ENCODE measurements at regions not wholly inside any gene's neighbourhood (a gene's known extent, or its start where the extent isn't known, plus 50 kb on each side); places are given as distances from the start of the nearest gene placed in this dataset.
"Not testable (repeated sequence)": the region's sequence is repeated elsewhere in the genome, so short reads cannot be mapped to it uniquely, and the experiment has no call there.

- Mint-ChIP-seq H3K36me3 (no peaks in the 10 kb centered on the region), H3K27ac (no peak overlapping the region), H3K4me1 (no peaks in the 10 kb centered on the region), H3K9me3 (no peaks in the 10 kb centered on the region), H3K27me3 (no peaks in the 10 kb centered on the region), H3K4me3 (no peak overlapping the region)
- DNase-seq: no peak
Observed at GRCh38 chr5:112549605-112550166, 130.6 kb upstream of the EPB41L4A start.

DNA sequence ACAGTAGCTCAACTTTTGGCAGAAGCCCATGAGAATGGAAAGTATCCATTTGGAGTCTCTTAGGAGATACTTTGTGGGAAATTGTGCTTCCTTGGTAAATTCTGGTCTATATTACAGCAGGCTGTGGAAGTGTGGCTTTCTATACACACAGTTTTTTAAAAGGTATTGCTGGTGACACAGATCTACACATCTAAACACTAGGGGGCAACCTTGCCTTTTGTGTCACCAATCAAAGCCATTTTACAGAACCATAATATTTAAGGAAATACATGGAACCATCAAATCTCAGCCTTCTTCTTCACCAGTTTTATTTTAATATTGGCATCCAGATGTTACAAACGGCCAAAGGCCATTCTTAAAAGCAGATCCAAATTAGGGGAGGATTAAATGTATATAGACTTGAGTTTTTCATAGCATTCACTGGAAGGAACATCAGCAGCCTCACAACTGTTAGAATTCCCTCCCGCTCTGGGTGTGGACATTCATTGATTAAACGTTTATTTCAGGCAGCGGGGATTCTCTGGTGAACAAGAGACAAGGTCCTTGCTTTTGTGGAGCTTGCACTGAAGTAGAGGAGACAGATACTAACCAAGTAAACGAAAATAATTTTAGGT is 132.4 kb upstream of the EPB41L4A start:
- H3K27me3 Mint-ChIP-seq: no peaks in the 10 kb centered on the region
- no peaks in the 10 kb centered on the region for H3K36me3 Mint-ChIP-seq
- H3K27ac Mint-ChIP-seq: no peak overlapping the region
- no peaks in the 10 kb centered on the region for H3K4me1 Mint-ChIP-seq
- no peak for DNase-seq
- H3K4me3 Mint-ChIP-seq: no peak overlapping the region
- no peaks in the 10 kb centered on the region for H3K9me3 Mint-ChIP-seq

DNA sequence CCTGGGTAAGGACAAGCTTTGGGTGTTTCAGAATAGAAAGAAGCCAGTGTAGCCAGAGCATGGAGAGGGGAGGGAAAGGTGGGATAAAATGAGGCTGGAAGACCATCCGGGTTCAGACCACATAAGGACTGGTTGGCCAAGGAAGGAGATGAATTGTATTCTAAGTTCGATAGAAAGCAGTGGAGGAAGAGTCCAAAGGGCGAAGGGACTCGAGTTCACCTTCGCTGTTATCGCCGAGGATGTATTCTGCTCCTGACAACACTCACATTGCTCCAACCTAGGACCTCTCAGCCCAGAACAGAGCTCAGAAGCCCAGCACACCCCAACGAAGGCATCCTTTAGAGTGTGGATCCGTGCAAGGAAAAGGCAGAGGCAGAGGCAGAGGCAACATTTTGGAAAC is 133.1 kb upstream of the EPB41L4A start:
- no peak for DNase-seq
- no peak overlapping the region for H3K4me3 Mint-ChIP-seq
- H3K27ac Mint-ChIP-seq: no peak overlapping the region
- no peaks in the 10 kb centered on the region for H3K4me1 Mint-ChIP-seq
- H3K36me3 Mint-ChIP-seq: no peaks in the 10 kb centered on the region
- no peaks in the 10 kb centered on the region for H3K27me3 Mint-ChIP-seq
- no peaks in the 10 kb centered on the region for H3K9me3 Mint-ChIP-seq

GRCh38 chr5:112552791-112553190 is 133.7 kb upstream of the EPB41L4A start:
- Mint-ChIP-seq H3K36me3 (no peaks in the 10 kb centered on the region), H3K27ac (no peak overlapping the region), H3K4me3 (no peak overlapping the region), H3K9me3 (no peaks in the 10 kb centered on the region), H3K27me3 (no peaks in the 10 kb centered on the region), H3K4me1 (no peaks in the 10 kb centered on the region)
- DNase-seq: no peak

- Mint-ChIP-seq H3K4me1 (no peaks in the 10 kb centered on the region), H3K9me3 (no peaks in the 10 kb centered on the region), H3K4me3 (no peak overlapping the region), H3K27ac (no peak overlapping the region), H3K36me3 (no peaks in the 10 kb centered on the region), H3K27me3 (no peaks in the 10 kb centered on the region)
- DNase-seq: no peak
Observed at GRCh38 chr5:112554101-112554977, 135.3 kb upstream of the EPB41L4A start.

DNA sequence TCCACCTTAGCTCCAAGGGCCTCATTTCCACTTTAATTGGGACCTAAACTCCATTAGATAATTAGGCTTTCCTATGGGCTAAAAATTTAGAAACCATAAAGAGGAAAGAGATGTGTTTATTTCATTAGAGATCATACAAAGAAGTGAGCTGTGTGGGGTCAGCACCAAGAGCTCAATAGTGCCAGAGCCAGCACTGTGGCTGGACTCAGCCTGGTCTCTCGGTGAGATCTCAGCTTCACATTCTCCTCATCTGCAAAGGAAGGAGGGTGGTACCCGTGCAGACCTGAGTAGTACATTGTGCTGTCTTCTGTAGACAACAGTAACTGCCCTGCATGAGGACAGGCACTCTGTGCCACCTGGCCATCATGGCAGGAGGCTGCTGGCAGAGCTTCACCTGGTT is 136.1 kb upstream of the EPB41L4A start:
- Mint-ChIP-seq H3K9me3 (no peaks in the 10 kb centered on the region), H3K4me3 (no peak overlapping the region), H3K27me3 (no peaks in the 10 kb centered on the region), H3K27ac (no peak overlapping the region), H3K36me3 (no peaks in the 10 kb centered on the region), H3K4me1 (peaks cover 2% of the 10 kb centered on the region)
- no peak for DNase-seq

DNA sequence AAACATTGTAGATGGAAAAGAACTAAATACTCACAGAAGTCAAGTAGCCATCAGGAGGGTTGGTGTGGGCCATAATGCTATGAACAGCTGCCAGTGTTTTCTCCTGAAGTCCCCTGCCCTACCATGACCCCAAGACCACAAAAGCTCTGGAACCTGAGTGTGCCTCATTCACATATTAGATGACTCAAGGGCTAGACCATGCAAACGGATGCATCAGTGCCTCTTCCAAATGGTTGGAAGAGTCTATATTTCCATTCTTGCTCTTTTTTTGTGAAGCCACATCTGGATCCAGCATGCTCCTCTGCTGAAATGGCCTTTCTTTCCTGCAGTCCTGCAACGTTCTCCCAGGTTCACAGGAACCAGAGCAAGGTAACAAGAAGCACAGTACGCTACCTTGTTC is 136.6 kb upstream of the EPB41L4A start:
- Mint-ChIP-seq H3K4me1 (peaks cover 2% of the 10 kb centered on the region), H3K27me3 (no peaks in the 10 kb centered on the region), H3K36me3 (no peaks in the 10 kb centered on the region), H3K4me3 (no peak overlapping the region), H3K9me3 (no peaks in the 10 kb centered on the region), H3K27ac (no peak overlapping the region)
- no peak for DNase-seq

GRCh38 chr5:112559501-112559900 is 140.4 kb upstream of the EPB41L4A start:
- not testable (repeated sequence) for H3K27me3 Mint-ChIP-seq, H3K4me3 Mint-ChIP-seq, H3K27ac Mint-ChIP-seq, DNase-seq, H3K36me3 Mint-ChIP-seq, H3K4me1 Mint-ChIP-seq
- peaks cover 10% of the 10 kb centered on the region for H3K9me3 Mint-ChIP-seq

DNA sequence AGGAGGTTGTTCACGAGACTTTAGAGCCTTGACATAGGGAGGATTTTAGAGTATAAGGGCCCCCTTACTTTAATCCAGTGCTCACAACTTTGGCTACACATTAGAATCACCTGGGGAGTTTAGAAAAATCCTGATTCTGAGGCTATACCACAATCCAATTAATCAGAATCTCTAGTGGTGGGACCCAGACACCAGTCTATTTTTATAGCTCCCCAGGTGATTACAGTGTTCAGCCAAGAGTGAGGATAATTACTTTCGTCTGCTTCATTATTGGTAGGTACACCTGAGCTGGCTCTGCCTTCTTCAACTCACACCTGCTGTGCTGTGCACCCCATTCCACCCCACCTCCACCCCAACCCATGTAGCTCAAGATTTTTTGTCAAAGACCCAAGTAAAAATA is 141.3 kb upstream of the EPB41L4A start:
- H3K4me1 Mint-ChIP-seq: peaks cover 2% of the 10 kb centered on the region
- peaks cover 6% of the 10 kb centered on the region for H3K36me3 Mint-ChIP-seq
- no peak overlapping the region for H3K4me3 Mint-ChIP-seq
- H3K27ac Mint-ChIP-seq: no peak overlapping the region
- H3K27me3 Mint-ChIP-seq: no peaks in the 10 kb centered on the region
- no peak for DNase-seq
- peaks cover 13% of the 10 kb centered on the region for H3K9me3 Mint-ChIP-seq

DNA sequence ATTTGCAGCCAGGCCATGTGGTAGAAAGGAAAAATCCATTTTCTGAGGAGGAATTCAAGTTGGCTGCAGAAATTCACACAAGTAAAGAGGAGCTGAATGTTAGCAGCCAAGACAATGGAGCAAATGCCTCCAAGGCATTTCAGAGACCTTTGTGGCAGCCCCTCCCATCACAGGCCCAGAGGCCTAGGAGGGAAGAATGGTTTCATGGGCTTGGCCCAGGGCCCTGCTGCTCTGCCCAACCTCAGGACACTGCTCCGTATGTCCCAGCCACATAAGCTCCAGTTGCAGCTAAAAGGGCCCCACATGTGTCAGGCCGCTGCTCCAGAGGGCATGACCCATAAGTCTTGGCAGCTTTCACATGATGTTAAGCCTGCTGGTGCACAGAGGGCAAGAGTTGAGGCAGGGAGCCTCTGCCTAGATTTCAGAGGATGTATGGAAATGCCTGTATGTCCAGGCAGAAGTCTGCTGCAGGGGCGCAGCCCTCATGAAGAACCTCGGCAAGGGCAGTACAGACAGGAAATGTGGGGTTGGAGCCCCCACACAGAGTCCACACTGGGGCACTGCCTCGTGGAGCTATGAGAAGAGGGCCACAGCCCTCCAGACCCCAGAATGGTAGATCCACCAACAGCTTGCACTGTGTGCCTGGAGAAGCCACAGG is 144.2 kb upstream of the EPB41L4A start:
- no peaks in the 10 kb centered on the region for H3K27me3 Mint-ChIP-seq
- peaks cover 6% of the 10 kb centered on the region for H3K36me3 Mint-ChIP-seq
- peaks cover 13% of the 10 kb centered on the region for H3K9me3 Mint-ChIP-seq
- no peak overlapping the region for H3K27ac Mint-ChIP-seq
- peaks cover 2% of the 10 kb centered on the region for H3K4me1 Mint-ChIP-seq
- H3K4me3 Mint-ChIP-seq: no peak overlapping the region
- DNase-seq: no peak

- peaks cover 6% of the 10 kb centered on the region for H3K36me3 Mint-ChIP-seq
- peaks cover 13% of the 10 kb centered on the region for H3K9me3 Mint-ChIP-seq
- no peak overlapping the region for H3K27ac Mint-ChIP-seq
- no peaks in the 10 kb centered on the region for H3K4me1 Mint-ChIP-seq
- no peak for DNase-seq
- no peak overlapping the region for H3K4me3 Mint-ChIP-seq
- no peaks in the 10 kb centered on the region for H3K27me3 Mint-ChIP-seq
Observed at GRCh38 chr5:112566251-112566650, 147.2 kb upstream of the EPB41L4A start.

DNA sequence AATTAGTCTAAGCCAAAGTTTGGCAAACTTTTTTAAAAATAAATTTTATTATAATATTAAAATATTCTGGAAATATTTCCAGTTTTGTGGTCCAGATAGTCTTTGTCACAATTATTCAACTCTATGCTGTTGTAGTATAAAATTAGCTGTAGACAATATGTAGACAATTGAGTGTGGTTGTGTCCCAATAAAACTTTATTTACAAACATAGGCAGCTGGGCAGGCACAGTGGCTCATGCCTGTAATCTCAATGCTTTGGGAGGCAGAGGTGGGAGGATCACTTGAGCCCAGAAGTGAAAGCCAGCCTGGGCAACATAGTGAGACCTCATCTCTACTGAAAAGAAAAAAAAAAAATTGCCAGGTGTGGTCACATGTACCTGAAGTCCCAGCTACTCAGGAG is 150.5 kb upstream of the EPB41L4A start:
- no peaks in the 10 kb centered on the region for H3K36me3 Mint-ChIP-seq
- H3K27me3 Mint-ChIP-seq: no peaks in the 10 kb centered on the region
- DNase-seq: no peak
- no peak overlapping the region for H3K27ac Mint-ChIP-seq
- H3K9me3 Mint-ChIP-seq: peaks cover 2% of the 10 kb centered on the region
- H3K4me3 Mint-ChIP-seq: no peak overlapping the region
- no peaks in the 10 kb centered on the region for H3K4me1 Mint-ChIP-seq

DNA sequence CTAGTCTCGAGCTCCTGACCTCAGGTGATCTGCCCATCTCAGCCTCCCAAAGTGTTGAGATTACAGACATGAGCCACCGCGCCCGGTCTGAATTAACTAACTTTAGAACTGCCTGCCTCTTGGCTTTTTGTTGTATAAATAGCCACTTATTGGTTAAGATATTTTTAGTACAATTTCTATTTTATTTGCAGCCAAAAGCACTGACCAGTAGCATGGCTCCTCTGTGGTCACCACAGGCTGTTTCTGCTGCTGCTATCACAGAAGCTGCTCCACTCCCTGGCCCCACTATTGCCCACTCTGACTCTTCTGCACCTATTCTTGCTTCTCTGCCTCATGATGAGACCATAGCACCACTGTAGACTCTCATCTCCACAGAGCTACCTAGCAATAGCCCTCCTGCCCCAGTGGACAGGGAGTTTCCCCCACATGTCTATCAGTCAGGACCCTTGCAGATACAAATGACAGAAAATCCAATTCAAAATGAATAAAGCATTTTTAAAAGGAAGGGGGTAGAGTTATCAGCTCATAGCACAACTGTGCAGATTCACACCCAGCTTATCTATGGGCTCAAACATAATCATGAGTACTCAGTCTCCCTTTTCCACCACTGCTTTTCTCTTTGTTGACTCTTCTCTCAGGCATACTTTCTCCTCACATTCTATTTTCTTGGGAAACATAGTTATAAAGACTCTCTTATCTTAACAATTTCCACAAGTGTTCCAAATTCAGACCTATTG is 151.8 kb upstream of the EPB41L4A start:
- H3K36me3 Mint-ChIP-seq: no peaks in the 10 kb centered on the region

DNA sequence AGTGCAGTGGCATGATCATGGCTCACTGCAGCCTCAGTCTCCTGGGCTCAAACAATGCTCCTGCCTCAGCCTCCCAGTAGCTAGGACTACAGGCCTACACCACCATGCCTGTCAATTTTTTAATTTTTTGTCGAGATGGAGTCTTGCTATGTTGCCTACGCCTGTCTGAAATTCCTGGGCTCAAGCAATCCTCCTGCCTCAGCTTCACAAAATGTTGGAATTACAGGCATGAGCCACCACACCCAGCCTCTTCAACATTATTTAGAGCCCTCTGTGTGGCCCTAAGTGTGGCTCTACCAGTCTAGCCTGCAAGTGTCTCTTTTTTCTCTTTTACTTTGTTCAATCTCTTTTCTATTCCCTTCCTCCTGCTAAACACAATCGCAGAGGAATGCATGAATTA is 154.4 kb upstream of the EPB41L4A start:
- H3K36me3 Mint-ChIP-seq: no peaks in the 10 kb centered on the region
- DNase-seq: no peak
- H3K27ac Mint-ChIP-seq: no peak overlapping the region
- no peaks in the 10 kb centered on the region for H3K9me3 Mint-ChIP-seq
- no peaks in the 10 kb centered on the region for H3K27me3 Mint-ChIP-seq
- H3K4me1 Mint-ChIP-seq: no peaks in the 10 kb centered on the region
- H3K4me3 Mint-ChIP-seq: no peak overlapping the region

More for the DNA sequence above, 151.8 kb upstream of the EPB41L4A start:
- no peak for DNase-seq
- Mint-ChIP-seq H3K4me1 (no peaks in the 10 kb centered on the region), H3K27ac (no peak overlapping the region), H3K4me3 (no peak overlapping the region), H3K27me3 (no peaks in the 10 kb centered on the region), H3K9me3 (no peaks in the 10 kb centered on the region)

GRCh38 chr5:112574536-112574935 is 155.5 kb upstream of the EPB41L4A start:
- no peaks in the 10 kb centered on the region for H3K27me3 Mint-ChIP-seq
- no peaks in the 10 kb centered on the region for H3K36me3 Mint-ChIP-seq
- H3K4me1 Mint-ChIP-seq: no peaks in the 10 kb centered on the region
- H3K27ac Mint-ChIP-seq: no peak overlapping the region
- DNase-seq: no peak
- no peaks in the 10 kb centered on the region for H3K9me3 Mint-ChIP-seq
- H3K4me3 Mint-ChIP-seq: no peak overlapping the region

Data from activated naive CD8-positive, alpha-beta T cell treated with anti-CD3 and anti-CD28 coated beads for 36 hours (primary cell).